ENCODE measurements at regions not wholly inside any gene's neighbourhood (a gene's known extent, or its start where the extent isn't known, plus 50 kb on each side); places are given as distances from the start of the nearest gene placed in this dataset.

- no peak overlapping the region for H3K4me2 ChIP-seq
- DNase-seq (ENCODE audit: low spot score) (no peak), ATAC-seq (no peak)
- no peaks in the 10 kb centered on the region for H3F3A ChIP-seq (replicated peaks; ENCODE audit: low read depth)
- H2AFZ ChIP-seq: no peak overlapping the region
- H4K20me1 ChIP-seq (replicated peaks; ENCODE audit: insufficient read depth): no peaks in the 10 kb centered on the region
- H3K79me2 ChIP-seq (replicated peaks; ENCODE audit: insufficient read depth): no peaks in the 10 kb centered on the region
- Mint-ChIP-seq H3K27ac (no peak overlapping the region), H3K27me3 (ENCODE audit: insufficient read depth, low read depth, poor library complexity) (peaks cover 6% of the 10 kb centered on the region), H3K9me3 (peaks cover 83% of the 10 kb centered on the region), H3K36me3 (ENCODE audit: low read depth) (peaks cover 24% of the 10 kb centered on the region), H3K4me3 (no peak overlapping the region), H3K4me1 (no peaks in the 10 kb centered on the region)
- TF ChIP-seq NANOG (IDR thresholded peaks at IDR 0.05; ENCODE audit: borderline replicate concordance): no peak
- no peaks in the 10 kb centered on the region; the same call in 1 of the 2 replicates for H3K36me3 ChIP-seq (ENCODE audit: insufficient read depth)
- H3K27me3 ChIP-seq (ENCODE audit: insufficient read depth): no peaks in the 10 kb centered on the region
- H3K4me1 ChIP-seq (ENCODE audit: insufficient read depth): no peaks in the 10 kb centered on the region
- no peak overlapping the region for H3K27ac ChIP-seq (ENCODE audit: low read depth)
- no peaks in the 10 kb centered on the region for H3K9me2 ChIP-seq (ENCODE audit: insufficient read depth)
- H3K4me3 ChIP-seq: no peak overlapping the region
Observed at GRCh38 chr10:130762491-130762890, 549.0 kb downstream of the TCERG1L start.

DNA sequence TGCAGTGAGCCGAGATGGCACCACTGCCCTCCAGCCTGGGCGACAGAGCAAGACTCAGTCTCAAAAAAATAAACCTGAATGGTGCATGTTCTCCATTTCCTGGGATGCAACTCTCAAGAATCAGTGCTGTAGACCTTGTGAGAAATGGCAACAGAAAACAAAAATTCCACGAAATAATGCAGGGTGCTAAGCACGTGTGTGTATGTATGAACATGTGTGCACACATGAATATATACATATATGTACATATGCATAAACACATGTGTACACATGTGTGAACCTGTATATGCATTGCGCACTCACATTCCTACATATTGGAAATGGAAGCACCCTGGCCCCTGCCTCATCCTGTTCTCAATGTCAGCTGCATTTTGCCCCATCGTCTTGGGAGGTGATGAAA is 548.5 kb downstream of the TCERG1L start:
- Mint-ChIP-seq H3K9me3 (peaks cover 83% of the 10 kb centered on the region), H3K27me3 (ENCODE audit: insufficient read depth, low read depth, poor library complexity) (peaks cover 7% of the 10 kb centered on the region), H3K27ac (no peak overlapping the region), H3K36me3 (ENCODE audit: low read depth) (peaks cover 19% of the 10 kb centered on the region), H3K4me3 (no peak overlapping the region), H3K4me1 (no peaks in the 10 kb centered on the region)
- H2AFZ ChIP-seq: no peak overlapping the region
- no peaks in the 10 kb centered on the region for H3K79me2 ChIP-seq (replicated peaks; ENCODE audit: insufficient read depth)
- no peaks in the 10 kb centered on the region for H3K27me3 ChIP-seq (ENCODE audit: insufficient read depth)
- ATAC-seq (no peak), DNase-seq (ENCODE audit: low spot score) (no peak)
- H3F3A ChIP-seq (replicated peaks; ENCODE audit: low read depth): no peaks in the 10 kb centered on the region
- H3K27ac ChIP-seq (ENCODE audit: low read depth): no peak overlapping the region
- H4K20me1 ChIP-seq (replicated peaks; ENCODE audit: insufficient read depth): no peaks in the 10 kb centered on the region
- no peaks in the 10 kb centered on the region; the same call in 1 of the 2 replicates for H3K36me3 ChIP-seq (ENCODE audit: insufficient read depth)
- no peaks in the 10 kb centered on the region for H3K4me1 ChIP-seq (ENCODE audit: insufficient read depth)
- H3K9me2 ChIP-seq (ENCODE audit: insufficient read depth): no peaks in the 10 kb centered on the region
- no peak overlapping the region for H3K4me3 ChIP-seq
- H3K4me2 ChIP-seq: no peak overlapping the region
- TF ChIP-seq ZNF114 (CRISPR knock-in tag; IDR thresholded peaks at IDR 0.05) (no peak), CREB1 (CRISPR knock-in tag; IDR thresholded peaks at IDR 0.05; ENCODE audit: low read depth) (no peak), EZH2 (IDR thresholded peaks at IDR 0.05; ENCODE audit: low read depth, unreplicated experiment) (no peak), JUNB (IDR thresholded peaks at IDR 0.05; ENCODE audit: unreplicated experiment) (no peak), REST (IDR thresholded peaks at IDR 0.05; ENCODE audit: unreplicated experiment) (no peak), ZNF331 (CRISPR knock-in tag; IDR thresholded peaks at IDR 0.05; ENCODE audit: low read depth) (no peak)
- TF ChIP-seq, protein P1, sequence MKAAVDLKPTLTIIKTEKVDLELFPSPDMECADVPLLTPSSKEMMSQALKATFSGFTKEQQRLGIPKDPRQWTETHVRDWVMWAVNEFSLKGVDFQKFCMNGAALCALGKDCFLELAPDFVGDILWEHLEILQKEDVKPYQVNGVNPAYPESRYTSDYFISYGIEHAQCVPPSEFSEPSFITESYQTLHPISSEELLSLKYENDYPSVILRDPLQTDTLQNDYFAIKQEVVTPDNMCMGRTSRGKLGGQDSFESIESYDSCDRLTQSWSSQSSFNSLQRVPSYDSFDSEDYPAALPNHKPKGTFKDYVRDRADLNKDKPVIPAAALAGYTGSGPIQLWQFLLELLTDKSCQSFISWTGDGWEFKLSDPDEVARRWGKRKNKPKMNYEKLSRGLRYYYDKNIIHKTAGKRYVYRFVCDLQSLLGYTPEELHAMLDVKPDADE (IDR thresholded peaks at IDR 0.05): no peak
- TF ChIP-seq, protein P2, sequence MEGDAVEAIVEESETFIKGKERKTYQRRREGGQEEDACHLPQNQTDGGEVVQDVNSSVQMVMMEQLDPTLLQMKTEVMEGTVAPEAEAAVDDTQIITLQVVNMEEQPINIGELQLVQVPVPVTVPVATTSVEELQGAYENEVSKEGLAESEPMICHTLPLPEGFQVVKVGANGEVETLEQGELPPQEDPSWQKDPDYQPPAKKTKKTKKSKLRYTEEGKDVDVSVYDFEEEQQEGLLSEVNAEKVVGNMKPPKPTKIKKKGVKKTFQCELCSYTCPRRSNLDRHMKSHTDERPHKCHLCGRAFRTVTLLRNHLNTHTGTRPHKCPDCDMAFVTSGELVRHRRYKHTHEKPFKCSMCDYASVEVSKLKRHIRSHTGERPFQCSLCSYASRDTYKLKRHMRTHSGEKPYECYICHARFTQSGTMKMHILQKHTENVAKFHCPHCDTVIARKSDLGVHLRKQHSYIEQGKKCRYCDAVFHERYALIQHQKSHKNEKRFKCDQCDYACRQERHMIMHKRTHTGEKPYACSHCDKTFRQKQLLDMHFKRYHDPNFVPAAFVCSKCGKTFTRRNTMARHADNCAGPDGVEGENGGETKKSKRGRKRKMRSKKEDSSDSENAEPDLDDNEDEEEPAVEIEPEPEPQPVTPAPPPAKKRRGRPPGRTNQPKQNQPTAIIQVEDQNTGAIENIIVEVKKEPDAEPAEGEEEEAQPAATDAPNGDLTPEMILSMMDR (conservative IDR thresholded peaks at IDR 0.05; ENCODE audit: low read depth in 2 of 2): no peak
- TF ChIP-seq, protein P3, sequence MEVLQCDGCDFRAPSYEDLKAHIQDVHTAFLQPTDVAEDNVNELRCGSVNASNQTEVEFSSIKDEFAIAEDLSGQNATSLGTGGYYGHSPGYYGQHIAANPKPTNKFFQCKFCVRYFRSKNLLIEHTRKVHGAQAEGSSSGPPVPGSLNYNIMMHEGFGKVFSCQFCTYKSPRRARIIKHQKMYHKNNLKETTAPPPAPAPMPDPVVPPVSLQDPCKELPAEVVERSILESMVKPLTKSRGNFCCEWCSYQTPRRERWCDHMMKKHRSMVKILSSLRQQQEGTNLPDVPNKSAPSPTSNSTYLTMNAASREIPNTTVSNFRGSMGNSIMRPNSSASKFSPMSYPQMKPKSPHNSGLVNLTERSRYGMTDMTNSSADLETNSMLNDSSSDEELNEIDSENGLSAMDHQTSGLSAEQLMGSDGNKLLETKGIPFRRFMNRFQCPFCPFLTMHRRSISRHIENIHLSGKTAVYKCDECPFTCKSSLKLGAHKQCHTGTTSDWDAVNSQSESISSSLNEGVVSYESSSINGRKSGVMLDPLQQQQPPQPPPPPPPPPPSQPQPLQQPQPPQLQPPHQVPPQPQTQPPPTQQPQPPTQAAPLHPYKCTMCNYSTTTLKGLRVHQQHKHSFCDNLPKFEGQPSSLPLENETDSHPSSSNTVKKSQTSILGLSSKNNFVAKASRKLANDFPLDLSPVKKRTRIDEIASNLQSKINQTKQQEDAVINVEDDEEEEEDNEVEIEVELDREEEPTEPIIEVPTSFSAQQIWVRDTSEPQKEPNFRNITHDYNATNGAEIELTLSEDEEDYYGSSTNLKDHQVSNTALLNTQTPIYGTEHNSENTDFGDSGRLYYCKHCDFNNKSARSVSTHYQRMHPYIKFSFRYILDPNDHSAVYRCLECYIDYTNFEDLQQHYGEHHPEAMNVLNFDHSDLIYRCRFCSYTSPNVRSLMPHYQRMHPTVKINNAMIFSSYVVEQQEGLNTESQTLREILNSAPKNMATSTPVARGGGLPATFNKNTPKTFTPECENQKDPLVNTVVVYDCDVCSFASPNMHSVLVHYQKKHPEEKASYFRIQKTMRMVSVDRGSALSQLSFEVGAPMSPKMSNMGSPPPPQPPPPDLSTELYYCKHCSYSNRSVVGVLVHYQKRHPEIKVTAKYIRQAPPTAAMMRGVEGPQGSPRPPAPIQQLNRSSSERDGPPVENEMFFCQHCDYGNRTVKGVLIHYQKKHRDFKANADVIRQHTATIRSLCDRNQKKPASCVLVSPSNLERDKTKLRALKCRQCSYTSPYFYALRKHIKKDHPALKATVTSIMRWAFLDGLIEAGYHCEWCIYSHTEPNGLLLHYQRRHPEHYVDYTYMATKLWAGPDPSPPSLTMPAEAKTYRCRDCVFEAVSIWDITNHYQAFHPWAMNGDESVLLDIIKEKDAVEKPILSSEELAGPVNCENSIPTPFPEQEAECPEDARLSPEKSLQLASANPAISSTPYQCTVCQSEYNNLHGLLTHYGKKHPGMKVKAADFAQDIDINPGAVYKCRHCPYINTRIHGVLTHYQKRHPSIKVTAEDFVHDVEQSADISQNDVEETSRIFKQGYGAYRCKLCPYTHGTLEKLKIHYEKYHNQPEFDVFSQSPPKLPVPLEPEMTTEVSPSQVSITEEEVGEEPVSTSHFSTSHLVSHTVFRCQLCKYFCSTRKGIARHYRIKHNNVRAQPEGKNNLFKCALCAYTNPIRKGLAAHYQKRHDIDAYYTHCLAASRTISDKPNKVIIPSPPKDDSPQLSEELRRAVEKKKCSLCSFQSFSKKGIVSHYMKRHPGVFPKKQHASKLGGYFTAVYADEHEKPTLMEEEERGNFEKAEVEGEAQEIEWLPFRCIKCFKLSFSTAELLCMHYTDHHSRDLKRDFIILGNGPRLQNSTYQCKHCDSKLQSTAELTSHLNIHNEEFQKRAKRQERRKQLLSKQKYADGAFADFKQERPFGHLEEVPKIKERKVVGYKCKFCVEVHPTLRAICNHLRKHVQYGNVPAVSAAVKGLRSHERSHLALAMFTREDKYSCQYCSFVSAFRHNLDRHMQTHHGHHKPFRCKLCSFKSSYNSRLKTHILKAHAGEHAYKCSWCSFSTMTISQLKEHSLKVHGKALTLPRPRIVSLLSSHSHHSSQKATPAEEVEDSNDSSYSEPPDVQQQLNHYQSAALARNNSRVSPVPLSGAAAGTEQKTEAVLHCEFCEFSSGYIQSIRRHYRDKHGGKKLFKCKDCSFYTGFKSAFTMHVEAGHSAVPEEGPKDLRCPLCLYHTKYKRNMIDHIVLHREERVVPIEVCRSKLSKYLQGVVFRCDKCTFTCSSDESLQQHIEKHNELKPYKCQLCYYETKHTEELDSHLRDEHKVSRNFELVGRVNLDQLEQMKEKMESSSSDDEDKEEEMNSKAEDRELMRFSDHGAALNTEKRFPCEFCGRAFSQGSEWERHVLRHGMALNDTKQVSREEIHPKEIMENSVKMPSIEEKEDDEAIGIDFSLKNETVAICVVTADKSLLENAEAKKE (CRISPR knock-in tag; IDR thresholded peaks at IDR 0.05): no peak

Measured in GM23338 (cell line).